ENCODE measurements at regions not wholly inside any gene's neighbourhood (a gene's known extent, or its start where the extent isn't known, plus 50 kb on each side); places are given as distances from the start of the nearest gene placed in this dataset.

- TF ChIP-seq POLR2AphosphoS5 (IDR thresholded peaks at IDR 0.05; ENCODE audit: borderline replicate concordance, low read depth, low read length) (no peak), EZH2 (IDR thresholded peaks at IDR 0.05) (no peak), FOXP2 (optimal IDR thresholded peaks at IDR 0.05; ENCODE audit: control extremely low read depth, extremely low read length, insufficient read depth) (no peak)
These were observed 164.5 kb downstream of the HAUS1 start for GRCh38 chr18:46268671-46269070.
